Vagina (tissue), 2 donors: ENCODE measurements at regions not wholly inside any gene's neighbourhood (a gene's known extent, or its start where the extent isn't known, plus 50 kb on each side); places are given as distances from the start of the nearest gene placed in this dataset.

Experiments used
- CTCF ChIP-seq, 3 experiments: fragments of 450-650 bp in 2 of 3; fragments of 200-600 bp in 1 of 3; sonication (generic) in 1 of 3; IDR thresholded peaks; one replicate each; pipeline ENCODE4 v1.5.1; 2017 to 2019; ENCODE audit warnings: antibody characterized with exemption in 3 of 3, mild to moderate bottlenecking in 2 of 3, moderate library complexity in 2 of 3
- POLR2A ChIP-seq, 2 donors: fragments of 450-650 bp; IDR thresholded peaks; one replicate each; pipeline ENCODE4 v1.6.1; 2017; ENCODE audit warnings: antibody characterized with exemption in 2 of 2, mild to moderate bottlenecking in 2 of 2, moderate library complexity in 2 of 2

GRCh38 chr4:60313611-60314178 lies 886.4 kb upstream of the ADGRL3 start:
- TF ChIP-seq CTCF (IDR thresholded peaks at IDR 0.05) (no peak), POLR2A (IDR thresholded peaks at IDR 0.05) (no peak)
